ENCODE measurements at regions not wholly inside any gene's neighbourhood (a gene's known extent, or its start where the extent isn't known, plus 50 kb on each side); places are given as distances from the start of the nearest gene placed in this dataset.

GRCh38 chr2:42927334-42928160, 135.2 kb upstream of the HAAO start:
- in situ Hi-C loops (cut with MboI; ENCODE audit: low sequenced_read_pairs) = no loop called here

- in situ Hi-C loops (cut with MboI; ENCODE audit: low sequenced_read_pairs) = no loop called here
Observed at GRCh38 chr2:42926434-42927333, 134.3 kb upstream of the HAAO start.

DNA sequence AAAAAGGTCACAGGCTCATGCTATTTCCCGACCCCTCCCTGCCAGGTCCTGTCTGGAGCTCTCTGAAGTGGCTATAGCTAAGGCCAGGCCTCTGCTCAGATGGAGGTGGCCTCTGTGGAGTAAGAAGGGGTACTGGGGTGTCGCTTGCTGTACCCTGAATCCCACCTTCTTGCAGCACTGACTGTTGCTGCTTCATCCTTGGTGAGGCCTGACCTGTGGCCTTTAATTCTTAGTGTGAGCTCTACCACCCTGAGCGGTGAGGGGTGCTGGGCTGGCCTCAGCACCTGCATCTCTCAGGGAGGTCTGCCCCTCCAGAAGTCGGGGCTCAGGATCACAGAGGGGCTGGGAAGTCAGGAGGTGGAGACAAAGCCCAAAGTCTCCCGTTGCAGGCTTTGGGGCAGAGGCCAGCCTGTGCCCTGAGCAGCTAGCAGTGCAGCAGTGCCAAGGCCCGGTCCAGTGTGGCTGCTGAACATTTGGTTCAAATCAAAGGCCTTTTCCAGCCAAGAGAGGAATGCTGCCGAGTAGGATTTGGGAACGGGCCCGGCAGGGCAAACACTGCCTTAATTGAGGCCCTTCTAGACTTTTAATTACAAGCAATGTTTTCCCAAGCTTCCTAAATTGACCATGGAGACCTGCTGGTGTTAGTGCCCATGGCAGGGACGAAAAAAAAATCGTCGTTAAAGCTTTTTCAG, 133.5 kb upstream of the HAAO start:
- in situ Hi-C loops (cut with MboI; ENCODE audit: low sequenced_read_pairs) = no loop called here

- in situ Hi-C loops (cut with MboI; ENCODE audit: low sequenced_read_pairs) = no loop called here
Observed at GRCh38 chr2:42924418-42924886, 132.1 kb upstream of the HAAO start.

- in situ Hi-C loops (cut with MboI; ENCODE audit: low sequenced_read_pairs) = no loop called here
Observed at GRCh38 chr2:42923580-42924417, 131.4 kb upstream of the HAAO start.

GRCh38 chr2:42922790-42923579, 130.6 kb upstream of the HAAO start:
- in situ Hi-C loops (cut with MboI; ENCODE audit: low sequenced_read_pairs) = no loop called here

GRCh38 chr2:42922293-42922692, 129.9 kb upstream of the HAAO start:
- in situ Hi-C loops (cut with MboI; ENCODE audit: low sequenced_read_pairs) = no loop called here

DNA sequence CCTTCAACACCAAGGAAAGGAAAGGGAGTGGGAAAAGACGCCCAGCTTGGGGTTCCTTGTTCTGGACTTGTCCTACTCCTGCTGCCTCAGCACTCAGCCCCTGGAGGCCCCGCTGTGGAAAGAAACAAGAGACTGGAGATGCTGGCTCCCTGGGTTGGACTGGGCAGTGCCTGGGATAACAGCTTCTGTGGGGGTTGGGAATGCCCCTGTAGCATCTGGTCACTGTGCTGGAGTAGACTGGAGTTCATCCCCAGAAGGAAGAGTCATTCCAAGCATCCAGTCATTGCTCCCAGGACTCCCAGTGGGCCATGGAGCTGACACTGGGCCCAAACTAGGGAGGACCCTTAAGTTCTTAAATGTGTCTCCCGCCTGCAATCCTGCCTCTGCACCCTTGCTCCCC, 129.3 kb upstream of the HAAO start:
- in situ Hi-C loops (cut with MboI; ENCODE audit: low sequenced_read_pairs) = no loop called here

- in situ Hi-C loops (cut with MboI; ENCODE audit: low sequenced_read_pairs) = no loop called here
Observed at GRCh38 chr2:42921147-42921520, 128.8 kb upstream of the HAAO start.

DNA sequence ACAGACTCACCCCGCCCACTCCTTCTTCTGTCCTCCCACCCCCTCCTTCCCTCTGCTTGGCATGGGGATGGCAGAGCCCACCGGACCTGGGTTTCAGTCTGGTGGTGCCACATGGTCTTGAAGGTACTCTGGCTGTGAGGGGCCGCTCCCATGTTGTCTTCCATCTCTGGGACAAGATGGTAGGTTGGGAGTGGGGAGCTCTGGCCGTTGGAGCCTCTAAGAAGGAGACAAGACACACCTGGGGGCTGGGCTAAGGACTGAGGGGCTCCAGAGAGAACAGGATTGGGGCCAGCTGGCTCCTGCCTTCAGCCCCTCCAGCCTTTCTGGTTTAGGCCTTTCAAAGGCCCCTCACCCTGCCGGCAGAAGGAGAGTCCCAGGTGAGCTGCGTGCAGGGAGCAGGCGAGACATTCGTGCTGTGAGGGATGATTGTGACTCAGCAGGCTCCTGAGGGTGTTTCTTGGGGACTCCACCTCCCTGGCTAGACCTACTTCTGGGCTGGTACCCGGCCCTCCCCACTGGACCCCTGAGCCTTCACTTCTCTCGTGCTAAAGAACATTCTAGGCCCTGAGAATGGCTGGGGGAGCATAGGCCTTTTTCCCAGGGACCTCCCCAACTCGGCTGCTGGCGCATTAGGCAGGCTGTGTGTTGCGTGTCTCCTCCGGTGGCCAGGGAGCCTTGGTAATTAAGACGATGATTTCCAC, 128.2 kb upstream of the HAAO start:
- in situ Hi-C loops (cut with MboI; ENCODE audit: low sequenced_read_pairs) = no loop called here

DNA sequence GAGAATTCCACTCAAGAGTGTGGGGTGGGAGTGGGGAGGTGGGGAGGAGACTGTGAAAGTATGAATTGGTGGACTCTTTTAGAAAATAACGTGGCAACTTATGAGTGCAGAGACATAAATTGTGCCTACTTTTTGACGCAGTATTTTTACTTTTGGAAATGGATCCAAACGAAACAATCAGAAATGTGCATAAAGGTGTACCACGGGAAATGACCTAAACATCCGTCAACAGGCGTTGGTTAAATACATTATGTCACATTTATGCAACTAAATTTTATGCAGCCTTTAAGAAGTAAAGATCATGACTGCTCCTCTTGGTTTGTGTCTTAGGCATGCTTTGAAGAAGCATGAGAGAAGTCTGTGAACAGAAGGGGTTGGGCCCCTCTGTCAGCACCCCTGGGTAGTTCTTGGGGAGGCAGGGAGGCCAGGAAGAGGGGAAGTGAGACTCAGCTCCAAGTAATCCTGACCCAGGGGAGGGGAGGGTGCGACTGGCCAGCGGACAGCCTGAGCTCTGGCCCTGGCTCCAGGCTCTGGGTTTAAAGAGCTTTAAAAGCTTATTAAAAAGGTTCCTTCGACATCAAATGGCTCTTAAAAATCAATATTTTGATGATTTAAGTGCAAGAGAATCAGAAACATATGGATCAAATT, 126.4 kb upstream of the HAAO start:
- in situ Hi-C loops (cut with MboI; ENCODE audit: low sequenced_read_pairs) = no loop called here

DNA sequence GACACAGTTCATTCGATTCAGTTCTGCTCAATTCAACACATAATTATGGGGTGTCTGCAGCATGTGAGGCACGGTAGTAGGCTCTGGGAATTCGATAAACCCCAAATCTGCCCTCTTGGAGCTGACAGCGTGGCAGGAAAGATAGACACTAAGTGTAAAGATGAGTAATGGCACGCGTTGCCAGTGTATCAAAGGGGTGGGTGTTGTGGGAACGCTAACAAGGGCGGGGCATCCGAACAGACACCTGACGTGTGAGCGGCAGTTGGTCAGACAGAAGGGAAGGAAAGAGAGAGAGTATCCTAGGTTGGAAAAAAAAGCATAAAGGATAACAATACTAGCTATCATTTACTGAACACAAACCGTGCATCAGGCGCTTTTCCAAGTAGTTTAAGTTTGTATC, 125.7 kb upstream of the HAAO start:
- in situ Hi-C loops (cut with MboI; ENCODE audit: low sequenced_read_pairs) = no loop called here

- in situ Hi-C loops (cut with MboI; ENCODE audit: low sequenced_read_pairs) = no loop called here
Observed at GRCh38 chr2:42917425-42917927, 125.1 kb upstream of the HAAO start.

DNA sequence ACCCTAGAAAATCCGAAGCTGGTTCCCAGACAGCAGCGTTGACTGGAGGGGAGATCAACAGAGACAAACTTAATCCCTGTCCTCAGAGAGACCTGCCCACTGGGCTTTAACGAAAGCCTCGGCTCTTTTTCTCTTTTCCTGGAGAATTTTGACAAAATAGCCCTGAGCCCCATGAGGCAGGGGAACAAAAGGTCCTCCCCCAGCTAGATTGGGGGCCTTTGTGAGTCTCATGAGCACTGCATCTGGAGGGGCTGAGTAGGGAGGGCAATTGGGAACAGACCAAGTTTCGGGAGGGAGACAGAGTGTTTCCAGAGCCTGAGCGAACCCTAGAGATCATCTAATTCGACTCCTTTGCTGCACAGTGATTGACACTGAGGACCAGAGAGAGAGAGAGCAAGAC, 123.9 kb upstream of the HAAO start:
- in situ Hi-C loops (cut with MboI; ENCODE audit: low sequenced_read_pairs) = no loop called here

DNA sequence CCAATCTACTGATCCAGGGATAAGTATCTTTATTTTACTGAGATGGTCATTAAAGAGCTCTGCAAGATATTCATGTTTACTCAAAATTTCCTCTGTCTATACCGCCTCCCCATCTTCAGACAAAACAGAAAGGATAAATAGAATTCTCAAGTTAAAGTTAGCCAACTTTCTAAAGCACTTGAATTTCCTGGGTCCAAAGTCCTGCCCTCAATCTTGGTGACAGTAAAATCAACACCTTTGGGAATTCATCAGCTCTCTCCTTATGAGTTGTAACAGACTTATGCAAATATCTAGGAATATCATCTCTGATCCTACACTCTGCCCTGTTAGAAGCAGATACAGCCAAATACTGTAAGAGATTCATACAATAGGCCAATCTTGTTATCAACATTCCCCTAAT, 122.5 kb upstream of the HAAO start:
- in situ Hi-C loops (cut with MboI; ENCODE audit: low sequenced_read_pairs) = no loop called here

DNA sequence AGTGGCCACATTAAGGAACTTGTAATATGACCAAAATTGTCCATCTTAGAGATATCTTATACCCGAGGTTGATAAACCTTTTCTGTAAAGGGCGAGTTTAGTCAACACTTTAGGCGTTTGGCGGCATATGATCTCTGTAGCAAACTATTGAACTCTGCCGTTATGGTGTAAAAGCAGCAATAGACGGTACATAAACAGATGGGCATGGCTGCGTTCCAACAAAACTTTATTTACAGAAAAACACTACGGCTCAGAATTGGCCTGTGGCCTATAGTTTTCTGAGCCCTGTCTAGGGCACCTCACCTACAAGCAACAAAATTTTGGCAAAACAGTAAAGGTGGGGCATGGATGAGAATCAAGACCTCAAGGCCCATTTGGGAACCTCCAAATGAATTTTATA, 121.9 kb upstream of the HAAO start:
- in situ Hi-C loops (cut with MboI; ENCODE audit: low sequenced_read_pairs) = no loop called here

- in situ Hi-C loops (cut with MboI; ENCODE audit: low sequenced_read_pairs) = no loop called here
Observed at GRCh38 chr2:42913280-42913878, 121.0 kb upstream of the HAAO start.
